Stimulated activated CD4-positive, alpha-beta T cell treated with anti-CD3 and anti-CD28 coated beads, Interleukin-12 subunit alpha, Interleukin-12 subunit beta, amount 100 ng/mL, for 24 hours (primary cell): ENCODE measurements at regions not wholly inside any gene's neighbourhood (a gene's known extent, or its start where the extent isn't known, plus 50 kb on each side); places are given as distances from the start of the nearest gene placed in this dataset.
"Not testable (repeated sequence)": the region's sequence is repeated elsewhere in the genome, so short reads cannot be mapped to it uniquely, and the experiment has no call there.

ENCODE experiments used
- DNase-seq, 2 experiments: peaks; one replicate each; pipeline ENCODE4 v3.0.0-alpha.2; 2020; ENCODE audit warnings: low read depth in 2 of 2

- no peak for DNase-seq
Measured at GRCh38 chr17:77526259-77526711, 385.5 kb downstream of the SEC14L1 start.

GRCh38 chr17:77526728-77527350 lies 386.1 kb downstream of the SEC14L1 start:
- no peak for DNase-seq

GRCh38 chr17:77527409-77527808 lies 386.6 kb downstream of the SEC14L1 start:
- no peak for DNase-seq

- DNase-seq, result no peak
Measured at GRCh38 chr17:77527836-77528505, 387.2 kb downstream of the SEC14L1 start.

- peak; percentile 9 to 36 for DNase-seq
Measured at GRCh38 chr17:77528516-77529327, 388.0 kb downstream of the SEC14L1 start.

GRCh38 chr17:77529328-77529650 lies 388.5 kb downstream of the SEC14L1 start:
- DNase-seq, result no peak

GRCh38 chr17:77530591-77530990 lies 389.8 kb downstream of the SEC14L1 start:
- no peak for DNase-seq

- DNase-seq, result no peak
Measured at GRCh38 chr17:77531002-77531401, 390.2 kb downstream of the SEC14L1 start.

GRCh38 chr17:77531641-77532040 lies 390.9 kb downstream of the SEC14L1 start:
- no peak for DNase-seq

GRCh38 chr17:77533697-77534096 lies 392.9 kb downstream of the SEC14L1 start:
- DNase-seq, result not testable (repeated sequence)

GRCh38 chr17:77534137-77534536 lies 393.4 kb downstream of the SEC14L1 start:
- no peak for DNase-seq

GRCh38 chr17:77535435-77535834 lies 394.7 kb downstream of the SEC14L1 start:
- no peak for DNase-seq

GRCh38 chr17:77535892-77536291 lies 395.1 kb downstream of the SEC14L1 start:
- no peak for DNase-seq

GRCh38 chr17:77537566-77537965 lies 396.8 kb downstream of the SEC14L1 start:
- no peak for DNase-seq

- no peak for DNase-seq
Measured at GRCh38 chr17:77540531-77540930, 399.8 kb downstream of the SEC14L1 start.

- no peak for DNase-seq
Measured at GRCh38 chr17:77540975-77541374, 400.2 kb downstream of the SEC14L1 start.

GRCh38 chr17:77542011-77542410 lies 401.2 kb downstream of the SEC14L1 start:
- no peak for DNase-seq

GRCh38 chr17:77542551-77543490 lies 402.1 kb downstream of the SEC14L1 start:
- DNase-seq, result peak; percentile 35 to 43

GRCh38 chr17:77543801-77544200 lies 403.0 kb downstream of the SEC14L1 start:
- DNase-seq, result no peak

GRCh38 chr17:77544347-77545110 lies 403.8 kb downstream of the SEC14L1 start:
- no peak for DNase-seq

- no peak for DNase-seq
Measured at GRCh38 chr17:77546772-77547241, 406.0 kb downstream of the SEC14L1 start.
